GM21786 (cell line): ENCODE measurements at regions not wholly inside any gene's neighbourhood (a gene's known extent, or its start where the extent isn't known, plus 50 kb on each side); places are given as distances from the start of the nearest gene placed in this dataset.
"Not testable (repeated sequence)": the region's sequence is repeated elsewhere in the genome, so short reads cannot be mapped to it uniquely, and the experiment has no call there.

ENCODE experiments used
- ATAC-seq: cut with Tn5 transposase; IDR thresholded peaks from one replicate; pipeline ENCODE4 v1.9.1; 2021; ENCODE audit not compliant: unreplicated experiment

DNA sequence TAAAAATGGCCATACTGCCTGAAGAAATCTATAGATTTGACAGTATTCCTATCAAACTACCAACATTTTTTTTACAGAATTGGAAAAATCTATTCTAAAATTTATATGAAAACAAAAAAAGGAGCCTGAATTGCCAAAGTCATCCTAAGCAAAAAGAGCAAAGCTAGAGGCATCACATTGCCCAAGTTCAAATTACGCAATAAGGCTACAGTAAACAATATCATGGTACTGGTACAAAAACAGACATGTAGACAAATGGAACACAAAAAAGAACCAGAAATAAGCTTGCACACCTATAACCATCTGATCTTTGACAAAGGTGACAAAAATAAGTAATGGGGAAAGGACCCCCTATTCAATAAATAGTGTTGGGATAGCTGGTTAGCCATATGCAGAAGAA is 50.2 kb upstream of the THSD7B start:
- no peak for ATAC-seq

DNA sequence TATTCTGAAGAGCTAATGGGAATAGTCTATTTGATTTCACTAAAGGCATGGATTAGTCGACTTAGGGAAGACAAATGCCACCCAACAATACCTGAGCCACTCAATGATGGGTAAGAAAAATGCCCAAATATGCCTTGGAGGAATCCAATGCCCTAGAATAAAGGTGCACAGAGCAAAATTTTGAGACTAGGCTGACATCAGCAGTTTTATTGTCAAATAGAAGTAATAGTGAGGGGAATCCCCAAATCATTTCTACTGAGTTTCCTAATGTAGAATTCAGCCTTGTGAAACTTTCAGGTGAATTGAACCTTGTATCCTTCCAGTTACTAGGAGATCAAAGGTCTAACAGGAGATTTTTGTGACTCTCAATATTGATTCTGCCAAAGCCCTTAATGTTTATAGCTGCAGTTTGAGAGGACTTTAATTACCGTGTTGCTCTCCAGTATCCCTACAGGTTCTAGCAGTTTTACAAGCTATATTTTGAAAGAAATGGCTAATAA is 50.8 kb upstream of the THSD7B start:
- no peak for ATAC-seq

DNA sequence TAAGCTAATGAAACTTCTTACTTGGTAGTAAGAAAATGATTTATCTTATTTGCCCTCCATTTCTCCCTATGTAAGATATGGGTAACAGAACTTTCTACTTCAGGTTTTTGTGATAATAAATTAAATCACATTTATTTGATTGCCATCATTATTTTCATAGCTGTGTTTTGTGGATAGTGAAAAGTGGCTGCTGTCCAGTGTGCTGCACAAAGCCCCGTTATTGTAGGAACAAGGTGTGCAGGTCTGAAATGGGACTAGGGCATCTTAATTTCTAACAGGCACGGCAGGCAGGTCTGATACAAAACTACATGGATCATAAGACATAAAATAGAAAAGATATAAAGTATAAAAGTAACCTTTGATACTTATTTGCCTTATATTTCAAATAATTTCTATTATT is 51.6 kb upstream of the THSD7B start:
- no peak for ATAC-seq

DNA sequence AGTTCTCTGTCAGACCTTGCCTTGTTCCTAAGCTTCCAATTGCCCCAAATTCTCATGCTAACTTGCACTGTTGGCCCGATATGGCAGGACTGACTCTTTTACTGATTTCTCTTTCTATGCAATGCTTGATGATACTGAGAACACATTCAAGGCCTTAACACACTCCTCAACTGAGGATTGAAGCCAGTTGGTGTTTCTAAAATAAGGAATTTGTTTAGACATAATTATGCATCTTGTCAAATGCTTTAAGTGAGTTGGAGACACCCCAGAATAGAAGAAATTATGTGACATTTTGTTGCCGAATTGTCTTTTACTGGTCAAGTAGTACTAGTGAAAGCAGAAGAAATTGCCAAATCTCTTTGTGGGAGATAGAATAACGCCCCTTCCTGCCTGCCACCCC is 60.0 kb upstream of the THSD7B start:
- ATAC-seq, result no peak

DNA sequence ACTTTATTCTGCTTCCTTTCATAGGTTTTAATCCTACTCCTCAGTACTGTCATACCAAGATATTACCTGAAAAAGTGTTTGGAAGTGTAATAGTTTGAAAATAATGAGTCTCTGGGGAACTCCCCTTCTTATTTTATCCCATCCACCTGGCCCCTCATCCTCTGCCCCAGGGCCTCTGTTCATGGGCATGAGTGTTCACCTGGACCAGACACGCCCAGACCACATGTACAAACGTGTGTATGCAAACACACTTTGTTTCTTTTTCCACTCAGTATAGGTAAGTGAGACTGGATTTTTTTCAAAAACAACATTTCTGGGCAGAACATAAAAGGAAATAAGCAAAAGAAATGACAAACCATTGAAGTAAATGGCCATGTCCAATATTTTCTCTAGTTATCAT is 62.1 kb upstream of the THSD7B start:
- no peak for ATAC-seq

DNA sequence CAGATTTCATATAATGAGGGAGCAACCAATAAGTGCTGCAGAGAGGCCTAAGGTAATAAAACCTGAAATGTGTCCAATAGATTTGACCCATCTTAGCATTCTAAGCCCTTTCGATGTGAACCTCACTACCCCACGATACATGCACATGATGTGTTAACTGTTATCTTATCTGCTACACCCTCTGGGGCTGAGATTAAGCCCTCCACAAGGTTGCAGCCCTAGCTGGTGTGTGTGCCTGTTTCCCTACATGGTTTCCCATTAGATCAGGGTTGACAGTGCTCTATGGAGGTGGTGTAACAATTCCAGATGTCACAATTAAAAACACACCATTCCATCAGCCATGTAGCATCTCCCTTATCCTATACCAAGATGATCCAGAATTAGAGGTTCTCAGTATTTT is 68.9 kb upstream of the THSD7B start:
- ATAC-seq, result no peak

DNA sequence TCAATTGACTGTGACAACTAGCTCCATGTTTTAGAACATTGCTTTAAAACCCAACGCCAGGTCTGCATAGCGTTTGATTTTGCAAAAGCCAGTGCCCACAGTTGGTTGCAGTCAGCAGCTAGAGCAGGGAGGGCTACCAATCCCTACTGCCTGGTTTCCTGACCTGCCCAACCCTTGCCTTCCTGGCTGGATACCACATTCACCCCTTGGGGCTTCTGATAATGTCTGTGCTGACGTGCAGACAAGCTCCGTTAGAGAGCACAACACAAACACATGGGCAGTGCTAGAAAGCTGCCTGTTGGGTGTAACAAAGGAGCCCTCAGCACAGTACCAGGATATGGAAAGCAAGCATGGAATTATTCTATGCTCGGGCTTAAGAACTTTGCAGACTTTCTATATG is 71.4 kb upstream of the THSD7B start:
- ATAC-seq, result no peak

DNA sequence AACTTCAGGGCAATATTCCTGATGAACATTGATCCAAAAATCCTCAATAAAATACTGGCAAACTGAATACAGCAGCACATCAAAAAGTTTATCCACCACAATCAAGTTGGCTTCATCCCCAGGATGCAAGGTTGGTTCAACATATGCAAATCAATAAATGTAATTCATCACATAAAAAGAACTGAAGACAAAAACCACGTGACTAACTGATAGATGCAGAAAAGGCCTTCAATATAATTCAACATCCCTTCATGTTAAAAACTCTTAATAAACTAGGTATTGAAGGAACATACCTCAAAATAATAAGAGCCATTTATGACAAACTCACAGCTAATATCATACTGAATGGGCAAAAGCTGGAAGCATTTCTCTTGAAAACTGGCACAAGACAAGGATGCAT is 85.3 kb upstream of the THSD7B start:
- not testable (repeated sequence) for ATAC-seq

DNA sequence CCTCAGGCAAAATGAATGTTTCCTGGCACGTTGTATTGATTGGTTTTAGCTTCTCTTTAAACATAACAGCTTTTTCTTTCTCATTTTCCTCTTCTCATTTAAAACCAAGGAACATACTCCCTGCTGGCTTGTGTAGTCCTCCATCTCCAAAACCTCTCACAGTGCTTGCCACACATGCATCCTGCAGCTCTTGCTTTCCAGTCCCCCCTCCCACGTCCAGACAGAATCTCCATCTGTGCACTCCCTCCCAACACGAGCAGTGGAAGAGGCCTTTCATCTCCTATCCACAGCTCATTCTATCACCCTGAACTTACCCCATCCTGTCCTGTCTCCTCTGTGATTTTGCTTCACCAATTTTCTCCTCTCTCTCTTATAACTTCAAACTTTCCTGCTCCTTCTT is 99.6 kb upstream of the THSD7B start:
- ATAC-seq, result no peak

DNA sequence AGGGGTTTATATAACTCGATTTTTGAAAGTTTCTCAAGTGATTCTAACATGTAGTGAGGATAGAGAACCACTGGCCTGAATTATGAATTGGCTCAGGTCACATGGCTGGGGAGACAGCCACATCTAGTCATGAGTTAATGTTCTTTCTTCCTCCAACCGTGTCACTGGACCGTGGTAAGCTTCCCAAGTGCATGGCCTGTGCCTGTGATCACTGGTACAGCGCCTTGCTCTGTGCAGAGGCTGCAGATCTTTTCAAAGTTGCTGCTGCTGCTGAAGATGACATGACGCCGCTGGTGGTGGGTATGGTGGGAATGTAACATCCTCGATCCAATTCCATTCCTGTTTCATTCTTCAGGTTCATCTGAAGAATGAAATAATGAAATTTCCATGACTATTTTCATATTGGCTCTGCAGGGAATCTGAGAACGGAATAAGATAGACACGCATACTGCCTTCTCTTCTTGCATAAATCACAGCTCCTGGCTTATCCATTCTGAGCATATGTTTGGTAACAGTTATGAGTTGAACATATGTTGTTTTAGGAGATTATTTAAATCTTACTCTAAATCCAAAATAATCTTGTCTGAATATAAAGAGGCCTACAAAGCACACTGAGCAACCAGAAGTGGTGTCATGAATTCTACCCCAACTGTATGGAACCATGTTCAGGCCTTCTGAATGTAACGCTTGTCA is 100.5 kb upstream of the THSD7B start:
- no peak for ATAC-seq

DNA sequence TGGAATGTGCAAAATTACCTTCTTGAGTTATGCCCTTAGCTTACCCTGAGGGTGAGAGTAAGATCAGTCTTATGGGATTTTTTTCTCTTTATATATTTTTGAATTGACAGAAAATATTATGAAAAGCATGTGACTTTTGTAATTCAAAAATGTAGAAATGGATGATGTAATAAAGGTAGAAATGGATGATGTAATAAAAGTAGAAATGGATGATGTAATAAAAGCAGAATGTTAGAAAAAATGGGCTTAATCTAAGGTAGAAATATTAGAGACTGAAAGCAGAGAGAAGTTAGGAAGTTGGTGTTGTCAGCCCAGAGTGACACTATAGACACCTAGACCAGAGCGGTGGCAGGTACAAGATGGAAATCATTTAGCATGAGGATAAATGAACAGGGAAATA is 107.1 kb upstream of the THSD7B start:
- no peak for ATAC-seq

DNA sequence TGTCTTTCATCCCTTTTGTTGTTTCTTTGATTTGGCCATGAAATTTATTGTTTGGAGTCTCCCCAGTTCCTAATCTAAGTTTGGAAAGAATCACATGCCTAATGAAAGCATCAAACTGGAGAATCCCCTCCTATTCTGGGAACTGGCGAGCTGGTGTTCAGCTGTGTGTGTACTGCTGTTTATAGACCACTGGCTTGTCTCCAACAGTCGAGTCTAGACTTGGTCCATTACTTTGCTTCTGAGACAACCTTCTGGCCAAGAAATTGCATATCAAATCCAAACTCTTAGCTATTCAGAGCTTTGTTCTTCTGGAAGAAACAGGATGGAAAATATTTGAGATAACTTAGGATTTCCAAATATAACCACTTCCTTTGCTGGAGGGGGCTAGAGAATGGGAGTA is 111.5 kb upstream of the THSD7B start:
- ATAC-seq, result no peak

DNA sequence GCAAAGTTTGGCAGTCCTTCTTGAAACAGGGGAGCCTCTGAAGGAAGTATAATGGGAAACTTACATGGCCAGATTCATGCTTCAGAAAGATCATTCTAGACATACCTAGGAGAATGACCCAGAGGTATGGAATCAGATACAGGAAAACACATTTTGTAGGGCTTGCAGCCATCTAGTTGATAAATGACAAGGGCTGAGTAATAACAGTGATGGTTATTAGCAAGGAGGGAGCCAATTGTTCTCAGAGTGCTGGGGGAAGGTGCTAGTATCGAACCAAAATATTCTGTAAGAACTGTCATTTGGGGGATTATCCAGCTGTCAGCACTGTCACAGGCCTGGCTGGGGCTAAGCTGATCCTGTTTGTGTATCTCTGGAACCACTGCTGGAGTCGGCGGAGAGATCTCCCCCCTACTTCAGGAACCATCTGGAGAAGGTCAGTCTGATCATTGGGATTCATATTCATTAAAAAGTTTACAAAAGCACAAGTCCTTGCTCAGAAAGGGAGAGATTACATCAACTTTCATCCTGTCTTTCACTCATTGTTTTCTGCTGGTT is 113.8 kb upstream of the THSD7B start:
- no peak for ATAC-seq

DNA sequence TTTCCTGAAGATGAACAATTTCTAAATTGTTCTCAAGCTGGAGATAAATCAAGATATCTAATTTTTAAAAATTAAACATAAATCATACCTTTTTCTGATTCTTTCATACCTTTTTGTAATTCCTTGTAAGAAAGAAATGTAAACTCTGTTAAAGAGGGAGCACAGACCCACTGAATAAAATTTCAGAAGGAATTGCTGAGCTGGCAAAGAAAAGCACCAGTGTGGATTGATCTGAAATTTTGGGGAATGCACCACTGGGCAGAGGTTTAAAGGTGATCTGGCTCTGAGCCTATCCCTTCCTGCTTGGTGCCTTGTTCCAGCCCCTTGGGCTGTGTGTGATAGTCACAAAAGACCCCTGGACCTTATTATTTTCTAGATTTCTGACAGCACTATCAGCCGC is 118.3 kb upstream of the THSD7B start:
- no peak for ATAC-seq

DNA sequence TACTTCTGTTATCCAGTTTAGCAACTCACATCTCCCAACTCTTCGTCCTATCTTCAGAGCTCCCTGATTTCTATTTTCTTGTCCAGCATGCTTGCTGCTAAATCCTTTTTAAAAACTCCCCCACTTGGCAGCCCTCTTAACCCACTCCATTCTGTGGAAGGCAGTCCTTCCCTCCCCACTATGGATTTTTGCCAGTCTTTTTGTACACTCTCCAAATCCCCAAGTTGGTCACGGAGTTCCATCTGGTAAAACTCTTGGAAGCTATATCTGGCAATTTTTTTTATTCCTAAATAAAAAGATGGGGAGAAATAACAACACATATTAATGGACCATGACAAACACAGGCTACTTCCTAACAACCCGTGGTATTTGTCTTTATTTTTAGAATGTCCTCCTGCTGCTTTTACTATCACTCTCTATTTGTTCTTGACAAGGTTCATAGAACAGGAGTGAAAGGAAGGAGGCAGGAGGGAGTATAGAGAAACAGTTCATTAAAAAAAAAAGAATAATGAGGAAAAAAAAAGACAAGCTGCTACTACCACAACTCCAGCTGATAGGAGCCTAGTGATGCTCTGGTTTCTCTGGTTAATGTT is 120.0 kb upstream of the THSD7B start:
- ATAC-seq, result no peak

DNA sequence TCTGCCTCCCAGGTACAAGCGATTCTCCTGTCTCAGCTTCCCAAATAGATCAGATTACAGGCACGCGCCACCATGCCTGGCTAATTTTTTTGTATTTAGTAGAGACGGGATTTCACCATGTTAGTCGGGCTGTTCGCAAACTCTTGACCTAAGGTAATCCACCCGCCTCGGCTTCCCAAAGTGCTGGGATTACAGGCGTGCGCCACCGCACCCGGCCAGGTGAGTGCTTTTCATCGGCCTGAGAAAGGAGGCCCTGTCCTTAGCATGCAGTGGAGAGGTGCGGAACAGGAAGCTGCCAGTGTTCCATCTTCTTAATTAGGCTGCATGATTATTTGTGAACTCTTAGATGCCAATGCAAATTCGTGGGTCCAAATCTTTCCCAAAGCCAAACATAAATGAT is 125.7 kb upstream of the THSD7B start:
- ATAC-seq, result no peak

DNA sequence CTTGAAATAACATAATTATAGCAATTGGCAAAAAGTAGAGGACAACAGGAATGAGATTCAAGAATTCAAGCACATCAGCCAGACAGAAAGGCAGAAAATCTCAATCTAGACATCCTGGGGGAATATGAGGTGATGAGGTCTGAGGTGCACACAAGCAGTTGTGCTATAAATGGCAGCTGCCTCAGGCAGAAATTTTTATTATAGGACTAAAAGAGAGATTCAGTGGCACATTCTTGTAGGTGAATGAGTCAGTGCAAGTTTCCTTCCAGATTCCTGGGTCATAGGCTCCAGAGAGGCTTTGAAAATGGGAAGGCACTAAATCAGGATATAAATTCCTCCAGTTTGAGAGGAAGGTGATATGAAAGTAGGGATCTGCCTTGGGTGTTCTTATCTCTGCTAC is 127.2 kb upstream of the THSD7B start:
- no peak for ATAC-seq

DNA sequence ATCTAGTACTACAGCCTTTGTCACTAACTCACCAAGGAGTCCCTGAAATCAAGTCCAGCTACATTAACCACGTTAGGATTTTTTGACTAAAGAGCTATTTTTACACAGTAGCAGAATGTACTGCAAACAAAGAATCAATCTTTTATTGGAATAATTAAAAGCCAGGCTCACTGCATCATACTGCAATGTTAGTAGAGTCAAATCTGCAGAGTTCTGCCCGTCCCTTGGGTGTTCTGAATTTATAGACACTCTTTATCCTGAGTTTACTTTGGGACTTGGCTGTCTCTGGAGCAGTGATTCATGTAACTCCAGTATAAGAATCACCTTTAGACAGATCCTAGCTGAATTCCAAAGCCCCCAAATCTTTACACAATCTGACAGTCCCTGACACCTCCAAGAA is 127.9 kb upstream of the THSD7B start:
- ATAC-seq, result no peak

DNA sequence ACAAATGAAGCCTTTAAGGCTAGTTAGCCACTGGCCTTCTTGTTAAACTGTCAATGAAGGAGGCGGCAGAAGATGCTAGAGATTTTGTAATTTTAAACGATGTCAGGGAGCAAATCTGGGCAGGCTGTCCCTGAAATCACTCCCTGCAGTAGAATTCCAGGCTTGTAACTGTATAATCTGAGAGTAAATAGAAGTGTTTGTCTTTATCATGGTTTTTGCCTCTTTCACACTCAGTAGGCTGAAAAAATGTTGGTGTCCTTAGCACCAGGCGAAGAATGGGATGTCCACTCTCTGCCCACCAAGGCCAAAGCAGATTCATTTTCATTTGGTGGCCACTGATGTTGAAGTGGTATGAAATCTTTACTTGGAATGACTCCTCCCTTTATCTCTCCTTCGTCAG is 136.9 kb upstream of the THSD7B start:
- no peak for ATAC-seq

DNA sequence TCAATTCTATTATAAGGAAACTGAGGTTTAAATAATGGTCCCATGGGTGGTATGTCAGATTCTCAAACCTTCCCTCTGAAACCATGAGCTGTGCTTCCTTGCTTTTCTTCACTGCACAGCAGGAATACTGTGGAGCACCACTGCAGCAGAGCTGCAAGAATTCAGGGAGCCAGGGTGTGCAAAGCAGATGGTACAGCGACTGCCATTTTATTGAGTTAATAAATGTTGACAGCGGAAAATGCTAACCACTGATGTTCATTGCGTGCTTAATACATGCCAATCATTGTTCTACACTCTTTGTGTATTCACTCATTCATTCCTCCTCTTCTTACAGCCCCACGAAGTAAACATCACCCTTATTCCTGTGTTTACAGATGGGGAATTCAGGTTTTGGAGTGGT is 152.2 kb upstream of the THSD7B start:
- ATAC-seq, result no peak

DNA sequence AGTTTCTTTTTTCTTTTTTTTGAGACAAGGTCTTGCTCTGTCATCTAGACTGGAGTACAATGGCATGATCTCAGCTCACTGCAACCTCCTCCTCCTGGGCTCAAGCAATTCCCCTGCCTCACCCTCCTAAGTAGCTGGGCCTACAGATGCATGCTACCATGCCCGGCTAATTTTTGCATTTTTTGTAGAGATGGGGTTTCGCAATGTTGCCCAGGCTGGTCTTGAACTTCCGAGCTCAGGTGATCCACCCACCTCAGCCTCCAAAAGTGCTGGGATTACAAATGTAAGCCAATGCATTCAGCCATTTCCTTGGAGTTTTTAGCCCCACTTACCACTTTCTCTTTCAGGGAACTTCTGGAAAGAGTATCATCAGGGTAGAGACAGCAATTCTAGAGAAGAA is 153.3 kb upstream of the THSD7B start:
- no peak for ATAC-seq

DNA sequence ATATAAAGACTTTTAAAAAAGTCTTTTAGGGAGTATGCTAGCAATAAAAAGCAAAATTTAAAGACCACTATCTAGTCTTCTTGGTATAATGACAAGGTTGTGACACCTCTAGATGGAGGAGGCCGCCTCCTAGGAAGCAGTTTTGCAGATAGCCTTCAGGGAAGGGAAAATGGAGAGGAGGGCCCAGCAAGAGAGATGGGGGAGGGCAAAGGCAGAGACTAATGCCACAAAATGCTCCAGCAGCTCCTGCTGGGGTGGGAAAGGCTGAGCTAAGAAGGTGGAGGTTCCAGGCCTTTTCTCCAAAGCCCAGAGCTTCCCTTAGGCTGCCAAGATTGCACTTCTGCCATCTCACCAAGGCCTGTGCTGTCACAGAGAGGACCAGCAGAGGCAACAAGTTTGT is 153.9 kb upstream of the THSD7B start:
- ATAC-seq, result no peak
